HepG2 (cell line): ENCODE measurements at regions not wholly inside any gene's neighbourhood (a gene's known extent, or its start where the extent isn't known, plus 50 kb on each side); places are given as distances from the start of the nearest gene placed in this dataset.

Source experiments
- ATAC-seq: fragments of 200-7000 bp; cut with Tn5 transposase; 3 replicates; pipeline ENCODE4 v1.9.1; 2020; ENCODE audit warnings: mild to moderate bottlenecking, moderate library complexity
- BruUV-seq: library from RNA; stranded (reverse); fragments of 400-500 nt; replicated peaks from 2 replicates; lab custom pipeline; 2021; lab: Mats Ljungman, UMichigan
- CTCF ChIA-PET: fragments of 300-600 bp; formaldehyde crosslinking; extraction: SDS; loops from one replicate; lab custom pipeline; 2021; ENCODE audit warnings: low total read pairs, inconsistent platforms, low intra/inter-chr PET ratio; lab: Yijun Ruan, JAX
- POLR2A ChIA-PET: fragments of 350-600 bp; sonication (Branson Sonifier 250); formaldehyde crosslinking; loops from one replicate; lab custom pipeline; 2020; ENCODE audit warnings: antibody characterized with exemption, inconsistent platforms; lab: Yijun Ruan, JAX
- DNase-seq: peaks from one replicate; pipeline ENCODE4 v3.0.0-alpha.2; 2015; ENCODE audit warnings: low spot score
- FAIRE-seq: peaks from 3 replicates; lab custom pipeline; 2011; peaks lifted over from hg19 to GRCh38; lab: Jason Lieb, UNC
- H2AFZ ChIP-seq: one replicate; pipeline ENCODE4 v1.6.1; 2011; ENCODE audit warnings: low read length, inconsistent platforms
- H3K27ac ChIP-seq: fragments of 300-600 bp; 3 replicates; pipeline ENCODE4 v1.8.0; 2011; ENCODE audit warnings: mixed run types, mild to moderate bottlenecking, mixed read lengths, low read length, inconsistent platforms; ENCODE audit not compliant: insufficient read depth; ENCODE audit errors: extremely low read length
- H3K27me3 ChIP-seq, 2 experiments: fragments of 200-600 bp in 1 of 2; 2 replicates in 1 of 2; 3 replicates in 1 of 2; pipeline versions ENCODE4 v1.6.0 to v1.8.0; 2011; ENCODE audit warnings: low read length in 2 of 2, mild to moderate bottlenecking in 2 of 2, moderate library complexity in 2 of 2, inconsistent platforms in 1 of 2; ENCODE audit not compliant: insufficient read depth in 2 of 2, control insufficient read depth in 1 of 2
- H3K36me3 ChIP-seq, 2 experiments: fragments of 200-600 bp in 1 of 2; replicated peaks in 1 of 2; 2 replicates in 1 of 2; 3 replicates in 1 of 2; pipeline versions ENCODE4 v1.5.1 to v1.8.0; 2011; ENCODE audit warnings: low read length in 2 of 2, inconsistent platforms in 1 of 2; ENCODE audit not compliant: insufficient read depth in 2 of 2, control insufficient read depth in 1 of 2
- H3K4me1 ChIP-seq: 2 replicates; pipeline ENCODE4 v1.5.1; 2012; ENCODE audit warnings: low read length, inconsistent platforms; ENCODE audit not compliant: insufficient read depth
- H3K4me2 ChIP-seq: 2 replicates; pipeline ENCODE4 v1.6.0; 2011; ENCODE audit warnings: low read depth, low read length, inconsistent platforms
- H3K4me3 ChIP-seq, 3 experiments: fragments of 200-600 bp in 1 of 3; sonication (generic), shearing (Covaris generic) in 1 of 3; replicated peaks in 1 of 3; 2 replicates each; pipeline ENCODE4 v1.5.1; 2011 to 2016; ENCODE audit warnings: low read length in 3 of 3, inconsistent platforms in 2 of 3, low read depth in 2 of 3, mild to moderate bottlenecking in 2 of 3, control low read depth in 1 of 3, mixed read lengths in 1 of 3; ENCODE audit not compliant: insufficient read depth in 1 of 3
- H3K79me2 ChIP-seq: one replicate; pipeline ENCODE4 v1.6.1; 2011; ENCODE audit warnings: low read length, inconsistent platforms; ENCODE audit not compliant: insufficient read depth
- H3K9ac ChIP-seq: 2 replicates; pipeline ENCODE4 v1.6.0; 2011; ENCODE audit warnings: mild to moderate bottlenecking, low read depth, low read length, inconsistent platforms; ENCODE audit not compliant: insufficient read depth
- H3K9me3 ChIP-seq: 2 replicates; pipeline ENCODE4 v1.5.1; 2012; ENCODE audit warnings: mild to moderate bottlenecking, low read length
- H4K20me1 ChIP-seq: 2 replicates; pipeline ENCODE4 v1.6.0; 2011; ENCODE audit warnings: inconsistent platforms, mild to moderate bottlenecking, low read length, moderate library complexity; ENCODE audit not compliant: insufficient read depth
- ADNP ChIP-seq: sonication (generic); formaldehyde crosslinking; IDR thresholded peaks from 2 replicates; pipeline ENCODE4 v1.4.0; 2020; ENCODE audit warnings: missing genetic modification reagents
- AGO2 ChIP-seq: fragments of 200-400 bp; formaldehyde crosslinking; optimal IDR thresholded peaks from 2 replicates; pipeline ENCODE3; 2017; ENCODE audit warnings: mild to moderate bottlenecking, low read depth, low read length, moderate library complexity
- AHDC1 ChIP-seq: sonication (generic); formaldehyde crosslinking; IDR thresholded peaks from 2 replicates; pipeline ENCODE4 v1.5.1; 2020; ENCODE audit warnings: mild to moderate bottlenecking, missing genetic modification reagents, borderline replicate concordance
- ATAD3A ChIP-seq: sonication (generic); formaldehyde crosslinking; IDR thresholded peaks from 2 replicates; pipeline ENCODE4 v1.4.0; 2020; ENCODE audit warnings: missing genetic modification reagents
- FOXA3 ChIP-seq: IDR thresholded peaks from 2 replicates; pipeline ENCODE4 v1.6.1; 2016; ENCODE audit warnings: missing genetic modification reagents, missing compliant biosample characterization
- FOXK1 ChIP-seq: sonication (generic); formaldehyde crosslinking; IDR thresholded peaks from 2 replicates; pipeline ENCODE4 v1.4.0; 2020; ENCODE audit warnings: low read depth, missing genetic modification reagents, borderline replicate concordance
- GLMP ChIP-seq: sonication (generic); formaldehyde crosslinking; IDR thresholded peaks from 2 replicates; pipeline ENCODE4 v1.9.0; 2021; ENCODE audit warnings: missing genetic modification reagents, mild to moderate bottlenecking, borderline replicate concordance
- HIVEP1 ChIP-seq: sonication (generic); formaldehyde crosslinking; IDR thresholded peaks from 2 replicates; pipeline ENCODE4 v1.4.0; 2020; ENCODE audit warnings: mild to moderate bottlenecking, missing genetic modification reagents
- NFKB2 ChIP-seq: sonication (generic); formaldehyde crosslinking; IDR thresholded peaks from 2 replicates; pipeline ENCODE4 v1.4.0; 2020; ENCODE audit warnings: missing genetic modification reagents, borderline replicate concordance
- PATZ1 ChIP-seq: sonication (generic); formaldehyde crosslinking; IDR thresholded peaks from 2 replicates; pipeline ENCODE4 v1.4.0; 2020; ENCODE audit warnings: missing genetic modification reagents
- RBM22 ChIP-seq: fragments of 200-400 bp; formaldehyde crosslinking; optimal IDR thresholded peaks from 2 replicates; pipeline ENCODE3; 2017; ENCODE audit warnings: mild to moderate bottlenecking, low read length, moderate library complexity
- RFX1 ChIP-seq: fragments of 450-650 bp; IDR thresholded peaks from 2 replicates; pipeline ENCODE4 v1.6.1; 2017
- SP1 ChIP-seq, 2 experiments: fragments of 450-650 bp in 1 of 2; sonication (generic) in 1 of 2; formaldehyde crosslinking in 1 of 2; IDR thresholded peaks; 2 replicates each; pipeline versions ENCODE4 v1.4.0 to v1.6.1; 2016 to 2020; ENCODE audit warnings: missing genetic modification reagents in 1 of 2
- TBL1XR1 ChIP-seq: fragments of 150-350 bp; IDR thresholded peaks from 2 replicates; pipeline ENCODE4 v1.6.1; 2014; ENCODE audit warnings: borderline replicate concordance, low read length; ENCODE audit not compliant: partially characterized antibody
- ZFP36L2 ChIP-seq: sonication (generic); formaldehyde crosslinking; IDR thresholded peaks from 2 replicates; pipeline ENCODE4 v1.4.0; 2020; ENCODE audit warnings: missing genetic modification reagents
- ZNF121 ChIP-seq: sonication (generic); formaldehyde crosslinking; IDR thresholded peaks from 2 replicates; pipeline ENCODE4 v1.5.0; 2020; ENCODE audit warnings: mild to moderate bottlenecking, missing genetic modification reagents
- ZNF124 ChIP-seq: sonication (generic); formaldehyde crosslinking; IDR thresholded peaks from 2 replicates; pipeline ENCODE4 v1.4.0; 2020; ENCODE audit warnings: missing genetic modification reagents
- ZNF30 ChIP-seq: sonication (generic); formaldehyde crosslinking; IDR thresholded peaks from 2 replicates; pipeline ENCODE4 v1.5.0; 2020; ENCODE audit warnings: mild to moderate bottlenecking, missing genetic modification reagents
- in situ Hi-C: cut with HindIII; loops from 2 replicates; pipeline ENCODE4 v1.10.0; 2017; ENCODE audit warnings: low pct_unique_long_range_greater_than_20kb; ENCODE audit not compliant: extremely low pct_ligation_motif_present
- intact Hi-C: fragments of 100-400 bp; cut with micrococcal nuclease; formaldehyde crosslinking; loops from one replicate; pipeline ENCODE4 v1.10.0; 2022; ENCODE audit not compliant: unreplicated experiment

DNA sequence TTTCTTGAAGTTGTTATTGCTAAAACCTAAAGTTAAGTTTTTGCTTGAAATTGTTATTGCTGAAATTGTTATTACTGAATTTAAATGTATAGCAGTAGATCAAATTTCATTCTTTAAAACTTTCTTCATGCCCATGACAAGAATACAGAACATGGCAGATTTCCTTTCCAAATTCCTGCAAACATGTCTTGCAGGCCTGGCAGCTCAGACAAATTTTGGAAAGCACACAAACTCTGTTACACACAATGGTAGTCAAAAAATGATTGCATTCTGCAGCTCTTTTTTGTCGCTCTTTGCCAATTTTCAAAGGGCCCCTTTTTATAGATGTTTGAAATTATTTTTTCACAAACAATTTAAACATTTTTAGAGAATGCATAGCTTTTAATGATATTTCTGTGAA is 1292.3 kb upstream of the B3GALT2 start (continued):
- TF ChIP-seq AHDC1 (CRISPR knock-in tag) (no peak), SP1 (IDR thresholded peaks at IDR 0.05) (no peak), SP1 (CRISPR knock-in tag; IDR thresholded peaks at IDR 0.05) (no peak), TBL1XR1 (no peak)
- TF ChIP-seq, all 625 proteins: peak for 0

DNA sequence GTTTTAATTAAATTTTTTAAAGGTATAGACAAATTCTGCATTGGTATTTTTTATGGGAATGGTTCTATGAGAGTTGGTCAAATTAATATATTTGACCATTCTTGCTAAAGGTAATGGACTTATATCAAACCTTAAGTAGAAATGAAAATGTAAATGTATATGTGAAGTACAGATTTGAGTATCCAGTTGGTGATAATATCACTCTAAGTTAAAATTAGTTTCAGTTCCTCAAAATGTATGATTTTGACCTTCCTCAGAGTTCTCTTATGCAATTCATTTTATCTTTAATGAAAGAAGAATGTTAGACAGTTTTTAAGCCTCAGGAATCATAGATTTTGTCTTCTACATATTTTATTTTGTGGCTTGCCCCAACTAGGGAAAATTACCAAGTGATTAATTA is 1291.5 kb upstream of the B3GALT2 start:
- ATAC-seq (no peak), DNase-seq (no peak), FAIRE-seq (no peak)
- intact Hi-C loops = no loop called here
- no peaks in the 10 kb centered on the region for H3K27me3 ChIP-seq
- ChIA-PET POLR2A (no interaction called here), CTCF (no interaction called here)
- no peaks in the 10 kb centered on the region for H3K9me3 ChIP-seq
- no peak overlapping the region for H3K4me3 ChIP-seq
- TF ChIP-seq AGO2 (no peak), FOXA3 (CRISPR knock-in tag) (no peak), ZFP36L2 (no peak), ZNF30 (CRISPR knock-in tag) (no peak), ADNP (CRISPR knock-in tag) (no peak), NFKB2 (CRISPR knock-in tag) (no peak), ZNF121 (no peak), RFX1 (no peak), FOXK1 (no peak), RBM22 (no peak), ATAD3A (CRISPR knock-in tag) (no peak), GLMP (no peak), HIVEP1 (no peak), ZNF124 (CRISPR knock-in tag) (no peak), PATZ1 (CRISPR knock-in tag) (no peak)
- H4K20me1 ChIP-seq = no peaks in the 10 kb centered on the region
- H2AFZ ChIP-seq = no peak overlapping the region
- H3K79me2 ChIP-seq = no peaks in the 10 kb centered on the region
- no peaks in the 10 kb centered on the region for H3K36me3 ChIP-seq
- H3K27ac ChIP-seq = no peak overlapping the region
- no peak overlapping the region for H3K4me2 ChIP-seq
- no TSS peak for BruUV-seq
- in situ Hi-C loops = no loop called here
- H3K4me1 ChIP-seq = no peaks in the 10 kb centered on the region
- H3K9ac ChIP-seq = no peak overlapping the region
